LNCAP (cell line): ENCODE measurements at regions not wholly inside any gene's neighbourhood (a gene's known extent, or its start where the extent isn't known, plus 50 kb on each side); places are given as distances from the start of the nearest gene placed in this dataset.

Experiments used
- TF ChIP-seq, protein P1 (sequence below): fragments of 450-650 bp; IDR thresholded peaks from 2 replicates; pipeline ENCODE4 v1.5.1; 2017; ENCODE audit warnings: mild to moderate bottlenecking

DNA sequence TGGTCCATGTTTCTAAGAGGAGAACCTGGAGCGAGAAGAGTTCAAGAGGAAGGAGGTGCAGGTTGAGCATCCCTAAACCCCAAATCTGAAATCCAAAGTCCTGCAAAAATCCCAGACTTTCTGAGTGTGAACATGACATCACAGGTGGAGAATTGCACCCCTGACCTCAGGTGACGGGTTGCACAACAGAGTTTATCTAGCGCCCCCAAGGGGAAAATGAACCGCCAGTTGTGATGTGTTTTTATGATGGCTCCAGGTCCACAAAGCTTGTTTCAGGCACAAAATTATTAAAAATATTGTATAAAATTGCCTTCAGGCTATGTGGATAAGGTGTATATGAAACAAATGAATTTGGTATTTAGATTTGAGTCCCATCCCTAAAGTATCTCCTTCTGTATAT is 420.0 kb downstream of the GABRB3 start:
- TF ChIP-seq, protein P1, sequence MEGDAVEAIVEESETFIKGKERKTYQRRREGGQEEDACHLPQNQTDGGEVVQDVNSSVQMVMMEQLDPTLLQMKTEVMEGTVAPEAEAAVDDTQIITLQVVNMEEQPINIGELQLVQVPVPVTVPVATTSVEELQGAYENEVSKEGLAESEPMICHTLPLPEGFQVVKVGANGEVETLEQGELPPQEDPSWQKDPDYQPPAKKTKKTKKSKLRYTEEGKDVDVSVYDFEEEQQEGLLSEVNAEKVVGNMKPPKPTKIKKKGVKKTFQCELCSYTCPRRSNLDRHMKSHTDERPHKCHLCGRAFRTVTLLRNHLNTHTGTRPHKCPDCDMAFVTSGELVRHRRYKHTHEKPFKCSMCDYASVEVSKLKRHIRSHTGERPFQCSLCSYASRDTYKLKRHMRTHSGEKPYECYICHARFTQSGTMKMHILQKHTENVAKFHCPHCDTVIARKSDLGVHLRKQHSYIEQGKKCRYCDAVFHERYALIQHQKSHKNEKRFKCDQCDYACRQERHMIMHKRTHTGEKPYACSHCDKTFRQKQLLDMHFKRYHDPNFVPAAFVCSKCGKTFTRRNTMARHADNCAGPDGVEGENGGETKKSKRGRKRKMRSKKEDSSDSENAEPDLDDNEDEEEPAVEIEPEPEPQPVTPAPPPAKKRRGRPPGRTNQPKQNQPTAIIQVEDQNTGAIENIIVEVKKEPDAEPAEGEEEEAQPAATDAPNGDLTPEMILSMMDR: no peak

DNA sequence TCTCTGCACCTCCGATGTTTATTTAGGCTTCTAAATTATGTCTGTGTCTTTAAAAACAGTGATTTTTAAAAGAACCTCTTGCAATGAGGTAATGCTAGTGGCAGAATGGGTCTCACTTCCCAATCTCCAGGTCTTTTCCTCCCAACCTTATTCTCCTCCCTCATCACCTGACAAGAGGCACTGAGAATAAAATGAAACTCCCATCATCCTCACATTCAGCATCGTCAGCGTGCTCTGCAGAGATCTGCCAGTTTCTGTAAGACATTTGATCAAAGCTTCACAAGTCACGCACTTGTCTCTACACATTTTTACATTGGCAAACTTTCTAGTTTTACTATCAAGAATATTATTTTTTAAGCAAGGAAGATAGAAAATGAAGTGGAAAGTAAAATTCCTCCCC is 420.5 kb downstream of the GABRB3 start:
- TF ChIP-seq, protein P1: no peak

DNA sequence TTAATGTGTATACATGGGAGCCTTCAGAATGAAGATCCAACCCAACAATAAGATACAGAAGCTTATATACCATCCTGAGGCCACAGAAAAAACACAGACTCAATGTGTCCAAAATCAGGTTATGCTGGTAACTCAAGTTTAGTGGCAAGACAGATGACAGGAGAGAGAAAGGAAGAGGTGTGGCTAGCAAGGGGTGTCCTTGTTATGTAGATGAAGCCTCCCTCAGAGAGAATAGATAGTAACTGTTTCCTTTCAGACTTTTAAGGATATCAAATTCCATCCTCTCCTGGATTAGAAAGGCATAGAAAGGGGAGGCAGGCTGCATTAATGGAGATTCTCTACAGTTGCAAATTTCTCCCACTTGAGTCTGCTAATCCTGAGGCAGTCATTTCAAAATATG is 447.4 kb downstream of the GABRB3 start:
- TF ChIP-seq, protein P1: no peak

DNA sequence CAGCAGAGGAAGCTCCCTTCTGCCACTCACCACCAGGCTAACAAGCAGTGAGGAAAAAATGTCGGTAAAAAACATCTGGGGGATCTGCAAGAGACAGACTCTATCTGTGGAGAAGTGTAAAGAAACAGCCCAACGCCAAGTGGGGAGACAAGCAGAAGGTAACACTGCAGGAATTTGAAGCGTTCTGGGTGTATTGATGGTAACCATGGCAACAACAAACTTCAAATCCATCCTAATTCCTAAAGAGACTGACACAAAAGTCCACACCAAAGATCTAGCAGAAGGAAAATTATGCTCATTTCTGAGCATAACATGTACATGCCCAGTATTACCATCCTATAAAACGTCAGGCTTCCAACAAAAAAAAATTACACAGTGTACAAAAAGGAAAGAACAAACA is 449.3 kb downstream of the GABRB3 start:
- TF ChIP-seq, protein P1: no peak

DNA sequence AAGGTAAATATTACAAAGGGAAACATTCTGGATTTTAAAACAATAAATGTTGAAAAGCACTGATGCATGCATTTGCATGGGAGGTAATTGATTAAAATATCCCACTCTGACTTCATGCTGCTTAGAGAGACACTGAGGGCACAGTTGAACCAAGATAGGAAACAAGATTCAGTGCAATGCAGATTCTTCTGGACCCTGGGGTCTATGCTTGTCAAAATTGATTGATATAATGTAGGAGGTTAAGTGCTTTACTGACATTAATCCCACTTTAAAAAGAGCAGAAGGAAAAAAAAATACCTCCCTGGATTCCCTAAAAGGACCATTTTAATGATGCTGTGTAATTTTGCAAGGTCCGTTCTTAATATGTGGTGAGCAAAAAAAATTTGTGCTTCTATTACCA is 454.2 kb downstream of the GABRB3 start:
- TF ChIP-seq, protein P1: no peak

DNA sequence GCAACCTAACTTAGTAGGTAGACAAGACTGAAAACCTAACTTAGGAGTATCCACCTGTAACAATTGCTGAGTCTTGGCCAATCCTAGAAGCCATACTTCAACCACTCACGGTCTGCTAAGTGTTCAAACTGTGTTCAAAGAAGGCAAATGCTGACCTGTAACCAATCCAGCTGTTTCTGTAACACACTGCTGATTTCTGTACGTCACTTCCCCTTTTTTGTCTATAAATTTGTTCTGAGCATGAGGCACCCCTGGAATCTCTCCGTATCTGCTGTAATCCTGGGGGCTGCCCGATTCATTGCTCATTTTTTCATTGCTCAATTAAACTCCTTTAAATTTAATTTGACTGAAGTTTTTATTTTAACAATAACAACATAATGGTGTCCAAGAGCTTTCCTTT is 451.4 kb upstream of the ATP10A start:
- TF ChIP-seq, protein P1: no peak

DNA sequence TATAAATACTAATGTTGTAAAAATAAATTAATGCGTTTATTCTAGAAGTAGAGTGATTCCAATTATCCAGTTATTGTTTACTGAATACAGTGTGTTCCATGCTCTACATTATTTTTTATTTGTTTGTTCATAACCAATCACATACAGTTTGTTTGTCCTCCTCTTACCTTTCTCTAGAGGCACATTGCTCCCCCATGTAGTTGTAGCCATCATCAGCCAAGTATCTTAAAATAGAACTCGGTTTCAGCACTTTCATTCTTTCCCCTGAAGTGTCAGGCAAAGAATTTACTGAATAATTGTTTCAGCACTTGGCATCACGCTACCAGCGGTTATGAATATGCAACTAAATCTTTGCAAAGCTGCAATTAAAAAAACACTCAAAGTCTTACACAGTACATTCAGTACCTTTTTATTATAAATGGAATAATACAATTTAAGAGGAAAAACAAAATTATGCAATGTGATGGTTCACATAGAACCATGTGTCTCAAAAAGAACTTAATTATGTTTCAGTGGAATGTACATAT is 448.6 kb upstream of the ATP10A start:
- TF ChIP-seq, protein P1: no peak

DNA sequence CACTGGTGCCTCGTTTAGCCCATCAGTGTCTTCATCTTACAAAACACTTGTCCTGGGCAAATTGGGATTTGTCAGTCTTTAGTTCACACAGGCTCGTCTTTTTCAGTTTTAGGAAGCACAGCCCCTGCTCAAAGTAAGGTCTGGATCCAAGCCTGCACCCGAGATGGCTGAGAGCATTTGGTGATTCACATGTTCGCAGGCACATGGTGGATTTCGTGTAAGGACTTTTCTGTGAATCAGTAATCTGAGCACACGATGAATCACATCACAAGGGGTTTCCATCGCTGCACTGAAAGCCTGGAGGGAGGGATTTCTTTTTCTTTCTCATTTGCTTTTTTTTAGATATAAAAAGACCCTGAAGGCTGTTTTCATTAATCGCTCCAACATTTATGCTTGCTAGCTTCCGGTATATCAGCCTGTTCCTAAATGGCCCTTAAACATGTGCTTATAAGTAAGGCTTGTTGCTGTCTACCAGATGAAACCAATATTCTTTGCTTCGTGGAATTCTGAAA is 435.6 kb upstream of the ATP10A start:
- TF ChIP-seq, protein P1: no peak
